ENCODE measurements at regions not wholly inside any gene's neighbourhood (a gene's known extent, or its start where the extent isn't known, plus 50 kb on each side); places are given as distances from the start of the nearest gene placed in this dataset.

DNA sequence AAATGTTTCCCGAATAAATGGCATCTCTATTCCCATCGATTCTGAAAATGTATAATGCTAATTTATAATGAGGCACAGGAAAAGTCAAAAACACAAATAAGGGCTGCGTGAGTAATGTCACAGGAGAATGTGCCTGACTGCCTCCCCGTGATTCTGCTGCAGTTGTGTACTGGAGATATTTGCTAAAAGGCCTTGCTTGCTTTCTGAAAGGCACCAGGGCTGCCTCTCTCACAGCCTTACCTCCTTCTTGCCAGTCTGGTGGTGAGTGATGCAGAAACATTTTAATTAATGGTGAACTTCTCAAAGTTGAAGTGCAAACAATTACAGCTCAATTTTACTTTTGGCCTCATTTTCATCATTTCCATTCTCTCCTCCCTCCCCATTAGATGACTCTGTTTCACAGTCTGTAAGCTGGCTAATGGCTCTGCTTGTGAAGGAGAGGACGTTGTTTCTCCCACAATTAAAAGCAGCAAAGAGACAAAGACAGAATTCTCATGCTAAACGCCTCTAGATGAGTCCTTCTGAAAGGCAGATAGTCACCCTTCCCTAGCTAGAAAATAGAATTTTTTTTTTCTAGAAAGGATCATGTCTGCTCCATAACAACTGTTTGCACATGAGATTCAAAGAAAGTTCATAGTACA, 377.6 kb downstream of the MDFIC start:
- TF ChIP-seq REST (IDR thresholded peaks at IDR 0.05; ENCODE audit: low read depth, low read length) (no peak), NFYB (IDR thresholded peaks at IDR 0.05; ENCODE audit: insufficient read depth, low read depth, low read length) (no peak), SMAD1 (IDR thresholded peaks at IDR 0.05; ENCODE audit: low read depth, partially characterized antibody) (no peak), CTCF (IDR thresholded peaks at IDR 0.05 in 2 of 3, conservative IDR thresholded peaks at IDR 0.05 in 1 of 3; ENCODE audit: control insufficient read depth in 2 of 3, extremely low read depth in 1 of 3, insufficient read depth in 1 of 3, low read depth in 3 of 3, low read length in 3 of 3) (no peak), BCL11A (IDR thresholded peaks at IDR 0.05; ENCODE audit: low read depth, low read length) (no peak)
